Activated CD4-positive, alpha-beta T cell treated with anti-CD3 and anti-CD28 coated beads, Interleukin-2, amount 10 ng/mL, durations not matched to agents 7 days and 5 days (primary cell): ENCODE measurements at regions not wholly inside any gene's neighbourhood (a gene's known extent, or its start where the extent isn't known, plus 50 kb on each side); places are given as distances from the start of the nearest gene placed in this dataset.

Experiments
- CTCF ChIA-PET: fragments of 350-600 bp; sonication (Branson Sonifier 250); formaldehyde crosslinking; loops from one replicate; lab custom pipeline; 2021; ENCODE audit warnings: antibody characterized with exemption; lab: Charles Lee
- POLR2A ChIA-PET: fragments of 350-600 bp; sonication (Branson Sonifier 250); formaldehyde crosslinking; loops from one replicate; lab custom pipeline; 2021; ENCODE audit warnings: antibody characterized with exemption; lab: Charles Lee
- DNase-seq: peaks from one replicate; pipeline ENCODE4 v3.0.0-alpha.2; 2020
- H3K27ac Mint-ChIP-seq: one replicate; pipeline ENCODE4 v1.8.0; 2021; ENCODE audit warnings: mild to moderate bottlenecking, moderate library complexity, mixed read lengths
- H3K27me3 Mint-ChIP-seq: one replicate; pipeline ENCODE4 v1.8.0; 2021; ENCODE audit warnings: mixed read lengths
- H3K36me3 Mint-ChIP-seq: one replicate; pipeline ENCODE4 v1.8.0; 2021; ENCODE audit warnings: low read depth, mixed read lengths
- H3K4me1 Mint-ChIP-seq: one replicate; pipeline ENCODE4 v1.8.0; 2021; ENCODE audit warnings: mixed read lengths
- H3K4me3 Mint-ChIP-seq: one replicate; pipeline ENCODE4 v1.8.0; 2021; ENCODE audit warnings: mild to moderate bottlenecking, moderate library complexity, mixed read lengths
- H3K9me3 Mint-ChIP-seq: one replicate; pipeline ENCODE4 v1.8.0; 2021; ENCODE audit warnings: mixed read lengths

GRCh38 chr6:14187406-14187805, 69.8 kb downstream of the CD83 start:
- no peaks in the 10 kb centered on the region for H3K27me3 Mint-ChIP-seq
- DNase-seq: no peak
- CTCF ChIA-PET: no interaction called here
- no peak overlapping the region for H3K27ac Mint-ChIP-seq
- no peak overlapping the region for H3K4me3 Mint-ChIP-seq
- H3K9me3 Mint-ChIP-seq: no peaks in the 10 kb centered on the region
- H3K36me3 Mint-ChIP-seq: no peaks in the 10 kb centered on the region
- POLR2A ChIA-PET: no interaction called here
- H3K4me1 Mint-ChIP-seq: no peaks in the 10 kb centered on the region

GRCh38 chr6:14189074-14189473, 71.5 kb downstream of the CD83 start:
- no peak overlapping the region for H3K27ac Mint-ChIP-seq
- no peak overlapping the region for H3K4me3 Mint-ChIP-seq
- no peaks in the 10 kb centered on the region for H3K4me1 Mint-ChIP-seq
- peaks cover under 1% of the 10 kb centered on the region for H3K27me3 Mint-ChIP-seq
- POLR2A ChIA-PET: no interaction called here
- no peaks in the 10 kb centered on the region for H3K36me3 Mint-ChIP-seq
- DNase-seq: no peak
- H3K9me3 Mint-ChIP-seq: no peaks in the 10 kb centered on the region
- CTCF ChIA-PET: no interaction called here

- Mint-ChIP-seq H3K4me3 (no peak overlapping the region), H3K27ac (no peak overlapping the region), H3K27me3 (peaks cover 3% of the 10 kb centered on the region), H3K36me3 (no peaks in the 10 kb centered on the region), H3K4me1 (no peaks in the 10 kb centered on the region), H3K9me3 (no peaks in the 10 kb centered on the region)
- POLR2A ChIA-PET: no interaction called here
- no peak for DNase-seq
- CTCF ChIA-PET: interaction anchor here (1.2 kb wide), 1 partner anchor 27 kb away, joined by 3 read pairs; no protein-coding TSS in a partner anchor
Measured at GRCh38 chr6:14190191-14190928, 72.8 kb downstream of the CD83 start.

GRCh38 chr6:14190929-14191224, 73.3 kb downstream of the CD83 start:
- CTCF ChIA-PET: interaction anchor here (1.2 kb wide), 1 partner anchor 26 kb away, joined by 3 read pairs; no protein-coding TSS in a partner anchor
- no peaks in the 10 kb centered on the region for H3K9me3 Mint-ChIP-seq

GRCh38 chr6:14191761-14192160, 74.2 kb downstream of the CD83 start:
- ChIA-PET POLR2A (no interaction called here), CTCF (no interaction called here)
- H3K36me3 Mint-ChIP-seq: no peaks in the 10 kb centered on the region
- no peaks in the 10 kb centered on the region for H3K4me1 Mint-ChIP-seq
- no peak overlapping the region for H3K27ac Mint-ChIP-seq
- H3K4me3 Mint-ChIP-seq: no peak overlapping the region
- no peaks in the 10 kb centered on the region for H3K9me3 Mint-ChIP-seq
- H3K27me3 Mint-ChIP-seq: peaks cover 3% of the 10 kb centered on the region
- DNase-seq: no peak

More at GRCh38 chr6:14190929-14191224, 73.3 kb downstream of the CD83 start:
- no peak overlapping the region for H3K27ac Mint-ChIP-seq
- H3K36me3 Mint-ChIP-seq: no peaks in the 10 kb centered on the region
- peaks cover 3% of the 10 kb centered on the region for H3K27me3 Mint-ChIP-seq
- POLR2A ChIA-PET: no interaction called here
- DNase-seq: no peak
- no peak overlapping the region for H3K4me3 Mint-ChIP-seq
- H3K4me1 Mint-ChIP-seq: no peaks in the 10 kb centered on the region

- H3K4me3 Mint-ChIP-seq: no peak overlapping the region
- H3K9me3 Mint-ChIP-seq: no peaks in the 10 kb centered on the region
- H3K4me1 Mint-ChIP-seq: no peaks in the 10 kb centered on the region
- no peak for DNase-seq
- CTCF ChIA-PET: no interaction called here
- H3K27me3 Mint-ChIP-seq: peaks cover 3% of the 10 kb centered on the region
- POLR2A ChIA-PET: no interaction called here
- H3K36me3 Mint-ChIP-seq: no peaks in the 10 kb centered on the region
- no peak overlapping the region for H3K27ac Mint-ChIP-seq
Measured at GRCh38 chr6:14192216-14192788, 74.7 kb downstream of the CD83 start.

GRCh38 chr6:14193524-14193923, 76.0 kb downstream of the CD83 start:
- H3K27ac Mint-ChIP-seq: no peak overlapping the region
- CTCF ChIA-PET: no interaction called here

GRCh38 chr6:14194483-14194882, 76.9 kb downstream of the CD83 start:
- no peak for DNase-seq
- CTCF ChIA-PET: no interaction called here
- Mint-ChIP-seq H3K27me3 (peaks cover 3% of the 10 kb centered on the region), H3K36me3 (no peaks in the 10 kb centered on the region), H3K4me1 (no peaks in the 10 kb centered on the region), H3K27ac (no peak overlapping the region), H3K4me3 (no peak overlapping the region), H3K9me3 (no peaks in the 10 kb centered on the region)
- POLR2A ChIA-PET: no interaction called here

More at GRCh38 chr6:14193524-14193923, 76.0 kb downstream of the CD83 start:
- Mint-ChIP-seq H3K36me3 (no peaks in the 10 kb centered on the region), H3K4me1 (no peaks in the 10 kb centered on the region), H3K27me3 (peaks cover 3% of the 10 kb centered on the region), H3K9me3 (no peaks in the 10 kb centered on the region), H3K4me3 (no peak overlapping the region)
- POLR2A ChIA-PET: no interaction called here
- DNase-seq: no peak

GRCh38 chr6:14194976-14195375, 77.4 kb downstream of the CD83 start:
- H3K36me3 Mint-ChIP-seq: no peaks in the 10 kb centered on the region
- DNase-seq: no peak
- POLR2A ChIA-PET: no interaction called here
- CTCF ChIA-PET: no interaction called here
- H3K4me3 Mint-ChIP-seq: no peak overlapping the region
- H3K4me1 Mint-ChIP-seq: no peaks in the 10 kb centered on the region
- no peak overlapping the region for H3K27ac Mint-ChIP-seq
- H3K27me3 Mint-ChIP-seq: peaks cover 3% of the 10 kb centered on the region
- H3K9me3 Mint-ChIP-seq: peaks cover 3% of the 10 kb centered on the region

- peaks cover 6% of the 10 kb centered on the region for H3K9me3 Mint-ChIP-seq
Measured at GRCh38 chr6:14196026-14196425, 78.5 kb downstream of the CD83 start.

GRCh38 chr6:14197118-14197517, 79.5 kb downstream of the CD83 start:
- Mint-ChIP-seq H3K9me3 (peaks cover 6% of the 10 kb centered on the region), H3K36me3 (peaks cover under 1% of the 10 kb centered on the region), H3K4me1 (no peaks in the 10 kb centered on the region), H3K4me3 (no peak overlapping the region), H3K27ac (no peak overlapping the region), H3K27me3 (peaks cover 3% of the 10 kb centered on the region)
- POLR2A ChIA-PET: no interaction called here
- CTCF ChIA-PET: interaction anchor here (1.2 to 1.5 kb wide), 2 partner anchors 12 to 1039 kb away, joined by 3 to 4 read pairs; no protein-coding TSS in a partner anchor
- DNase-seq: no peak

More at GRCh38 chr6:14196026-14196425, 78.5 kb downstream of the CD83 start:
- Mint-ChIP-seq H3K27me3 (peaks cover 3% of the 10 kb centered on the region), H3K36me3 (no peaks in the 10 kb centered on the region), H3K4me1 (no peaks in the 10 kb centered on the region), H3K4me3 (no peak overlapping the region), H3K27ac (no peak overlapping the region)
- ChIA-PET CTCF (interaction anchor here (0.7 to 1.5 kb wide), 2 partner anchors 348 to 1040 kb away, joined by 3 to 4 read pairs; no protein-coding TSS in a partner anchor), POLR2A (no interaction called here)
- no peak for DNase-seq

- no peak for DNase-seq
- no peaks in the 10 kb centered on the region for H3K27me3 Mint-ChIP-seq
- H3K4me1 Mint-ChIP-seq: no peaks in the 10 kb centered on the region
- CTCF ChIA-PET: interaction anchor here (0.8 kb wide), 1 partner anchor 10 kb away, joined by 4 read pairs; no protein-coding TSS in a partner anchor
- POLR2A ChIA-PET: no interaction called here
- H3K36me3 Mint-ChIP-seq: peaks cover 3% of the 10 kb centered on the region
- H3K4me3 Mint-ChIP-seq: no peak overlapping the region
- no peak overlapping the region for H3K27ac Mint-ChIP-seq
- peaks cover 6% of the 10 kb centered on the region for H3K9me3 Mint-ChIP-seq
Measured at GRCh38 chr6:14200047-14200446, 82.5 kb downstream of the CD83 start.

- Mint-ChIP-seq H3K27ac (no peak overlapping the region), H3K4me1 (no peaks in the 10 kb centered on the region), H3K27me3 (no peaks in the 10 kb centered on the region), H3K4me3 (no peak overlapping the region), H3K36me3 (peaks cover 3% of the 10 kb centered on the region), H3K9me3 (peaks cover 6% of the 10 kb centered on the region)
- ChIA-PET CTCF (no interaction called here), POLR2A (no interaction called here)
- DNase-seq: no peak
Measured at GRCh38 chr6:14202947-14203346, 85.4 kb downstream of the CD83 start.
